ENCODE measurements at regions not wholly inside any gene's neighbourhood (a gene's known extent, or its start where the extent isn't known, plus 50 kb on each side); places are given as distances from the start of the nearest gene placed in this dataset.

- Histone ChIP-seq H3K9ac (ENCODE audit: extremely low read depth, insufficient read length, low read length) (no peak overlapping the region), H3K9me3 (ENCODE audit: control insufficient read depth, low read depth, low read length) (no peaks in the 10 kb centered on the region), H3K4me1 (ENCODE audit: insufficient read depth, low read length) (peaks cover 2% of the 10 kb centered on the region; the same call in 1 of the 2 replicates), H4K8ac (replicated peaks; ENCODE audit: insufficient read length, low read depth, low read length) (no peak overlapping the region), H3K18ac (ENCODE audit: insufficient read length, low read depth, low read length) (no peak overlapping the region), H3K27ac (ENCODE audit: insufficient read length, low read depth, low read length) (no peak overlapping the region), H4K20me1 (ENCODE audit: control insufficient read depth, insufficient read depth, insufficient read length) (no peaks in the 10 kb centered on the region), H2BK20ac (ENCODE audit: low read depth, low read length, poor library complexity, severe bottlenecking) (no peak overlapping the region), H2BK120ac (ENCODE audit: low read depth, low read length, poor library complexity, severe bottlenecking) (no peak overlapping the region), H3K4ac (ENCODE audit: low read depth, low read length) (no peak overlapping the region), H4K91ac (ENCODE audit: insufficient read length, low read depth, low read length) (no peak overlapping the region), H3T11ph (ENCODE audit: low read length) (no peak overlapping the region), H2BK15ac (ENCODE audit: low read depth, low read length) (no peak overlapping the region), H3K56ac (ENCODE audit: insufficient read length, low read depth, low read length) (no peak overlapping the region), H3K23ac (ENCODE audit: insufficient read length, low read depth, low read length) (no peak overlapping the region), H2BK5ac (ENCODE audit: insufficient read length, low read length) (no peak overlapping the region), H3K4me2 (ENCODE audit: insufficient read depth, insufficient read length, low read length) (no peak overlapping the region), H3K14ac (ENCODE audit: insufficient read depth, low read length) (no peak overlapping the region), H2AFZ (ENCODE audit: low read length) (no peak overlapping the region), H2BK12ac (ENCODE audit: insufficient read length, low read depth, low read length) (no peak overlapping the region), H3K79me2 (ENCODE audit: insufficient read depth, low read length) (no peaks in the 10 kb centered on the region), H4K5ac (ENCODE audit: insufficient read length, low read depth, low read length) (no peak overlapping the region), H3K27me3 (ENCODE audit: insufficient read depth, low read length) (no peaks in the 10 kb centered on the region), H3K79me1 (ENCODE audit: insufficient read depth, low read depth, low read length, poor library complexity, severe bottlenecking) (no peaks in the 10 kb centered on the region), H2AK5ac (ENCODE audit: insufficient read length, low read length) (no peak overlapping the region), H3K23me2 (ENCODE audit: insufficient read length, low read depth, low read length, poor library complexity, severe bottlenecking) (no peaks in the 10 kb centered on the region)
- no CpG with 5 or more reads among the region's 7 CpGs for WGBS (ENCODE audit: extremely low coverage, insufficient read length, low lambda C conversion rate)
- no peak overlapping the region for H3K4me3 Mint-ChIP-seq
- H3K36me3 Mint-ChIP-seq (ENCODE audit: insufficient read depth in 1 of 3, low read depth in 3 of 3), result no peaks in the 10 kb centered on the region
- no peak for DNase-seq
- H3K4me1 Mint-ChIP-seq, result peaks cover 4 to 11% of the 10 kb centered on the region in 2 experiments
- no peaks in the 10 kb centered on the region for H3K27me3 Mint-ChIP-seq (ENCODE audit: low read depth)
- no peak for TF ChIP-seq CTCF (conservative IDR thresholded peaks at IDR 0.05)
- peak overlapping the region in 1 of 3 experiments; percentile 18; a peak in 1 of 7 replicates for H3K27ac Mint-ChIP-seq
- no peaks in the 10 kb centered on the region for H3K9me3 Mint-ChIP-seq
Measured at GRCh38 chr12:25784669-25785068, 173.8 kb upstream of the RASSF8 start.
